NCI-H2107 (cell line): ENCODE measurements at regions not wholly inside any gene's neighbourhood (a gene's known extent, or its start where the extent isn't known, plus 50 kb on each side); places are given as distances from the start of the nearest gene placed in this dataset.
"Not testable (repeated sequence)": the region's sequence is repeated elsewhere in the genome, so short reads cannot be mapped to it uniquely, and the experiment has no call there.

Experiments
- DNase-seq: peaks from one replicate; lab custom pipeline; 2025; lab: John Stamatoyannopoulos, UW

- no peak for DNase-seq
Measured at GRCh38 chr5:94102849-94103248, 361.4 kb upstream of the POU5F2 start.

DNA sequence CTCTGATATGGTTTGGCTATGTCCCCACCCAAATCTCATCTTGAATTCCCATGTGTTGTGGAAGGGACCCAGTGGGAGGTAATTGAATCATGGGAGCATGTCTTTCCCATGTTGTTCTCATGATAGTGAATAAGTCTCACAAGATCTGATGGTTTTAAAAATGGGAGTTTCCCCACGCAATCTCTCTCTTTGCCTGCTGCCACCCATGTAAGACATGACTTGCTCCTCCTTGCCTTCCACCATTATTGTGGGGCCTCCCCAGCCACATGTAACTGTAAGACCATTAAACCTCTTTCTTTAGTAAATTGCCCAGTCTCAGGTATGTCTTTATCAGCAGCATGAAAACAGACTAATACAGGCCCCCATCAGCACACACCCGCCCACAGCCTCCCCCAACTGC lies 356.0 kb upstream of the POU5F2 start:
- DNase-seq = not testable (repeated sequence)

- no peak for DNase-seq
Measured at GRCh38 chr5:94094793-94095441, 353.5 kb upstream of the POU5F2 start.

DNA sequence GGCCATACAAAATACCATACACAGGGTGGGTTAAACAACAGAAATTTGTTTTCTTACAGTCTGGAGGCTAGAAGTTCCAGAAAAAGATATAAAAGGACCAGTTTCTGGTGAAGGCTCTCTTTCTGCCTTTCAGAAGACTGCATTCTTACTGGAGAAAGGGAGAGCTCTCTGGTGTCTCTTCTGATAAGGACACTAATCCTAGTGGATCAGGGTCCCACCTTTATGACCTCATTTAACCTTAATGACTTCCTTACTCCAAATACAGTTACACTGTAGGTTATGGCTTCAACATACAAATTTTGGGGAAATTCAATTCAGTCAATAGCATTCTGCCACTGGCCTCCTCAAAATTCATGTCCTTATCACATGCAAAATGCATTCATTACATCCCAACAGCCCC lies 351.9 kb upstream of the POU5F2 start:
- no peak for DNase-seq

GRCh38 chr5:94086635-94087034 lies 345.2 kb upstream of the POU5F2 start:
- DNase-seq = not testable (repeated sequence)

- no peak for DNase-seq
Measured at GRCh38 chr5:94086194-94086593, 344.8 kb upstream of the POU5F2 start.

GRCh38 chr5:94082405-94082804 lies 341.0 kb upstream of the POU5F2 start:
- no peak for DNase-seq

DNA sequence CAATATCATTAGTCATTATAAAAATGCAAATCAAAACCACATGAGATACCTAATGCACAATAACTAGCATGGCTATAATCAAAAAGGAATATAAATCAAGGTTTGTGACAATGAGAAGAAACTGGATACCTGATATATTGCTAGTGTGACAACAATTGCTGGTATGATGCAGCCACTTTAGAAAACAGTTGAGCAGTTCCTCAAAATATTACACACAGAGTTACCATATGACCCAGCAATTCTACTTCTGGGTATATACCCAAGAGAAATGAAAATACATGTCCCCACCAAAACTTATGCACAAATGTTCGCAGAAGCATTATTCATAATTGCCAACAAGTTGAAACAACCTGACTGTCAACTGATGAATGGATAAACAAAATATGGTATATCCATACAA lies 339.7 kb upstream of the POU5F2 start:
- DNase-seq = no peak

- no peak for DNase-seq
Measured at GRCh38 chr5:94080390-94080789, 339.0 kb upstream of the POU5F2 start.

DNA sequence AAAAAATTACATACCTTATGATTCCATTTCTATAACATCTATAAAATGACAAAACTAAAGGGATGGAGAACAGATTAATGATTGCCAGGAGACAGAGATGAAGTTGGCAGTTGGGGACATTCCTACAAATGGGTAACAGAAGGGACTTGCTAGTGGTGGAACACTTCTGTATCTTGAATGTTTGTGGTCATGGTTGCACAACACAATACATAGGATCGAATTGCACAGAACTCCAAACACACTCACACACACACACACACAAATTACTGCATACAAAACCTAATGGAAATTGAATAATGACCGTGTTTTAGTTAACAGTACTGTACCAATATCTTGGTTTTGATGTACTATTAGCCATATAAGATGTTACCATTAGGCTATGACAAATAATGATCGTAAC lies 330.7 kb upstream of the POU5F2 start:
- DNase-seq = no peak

DNA sequence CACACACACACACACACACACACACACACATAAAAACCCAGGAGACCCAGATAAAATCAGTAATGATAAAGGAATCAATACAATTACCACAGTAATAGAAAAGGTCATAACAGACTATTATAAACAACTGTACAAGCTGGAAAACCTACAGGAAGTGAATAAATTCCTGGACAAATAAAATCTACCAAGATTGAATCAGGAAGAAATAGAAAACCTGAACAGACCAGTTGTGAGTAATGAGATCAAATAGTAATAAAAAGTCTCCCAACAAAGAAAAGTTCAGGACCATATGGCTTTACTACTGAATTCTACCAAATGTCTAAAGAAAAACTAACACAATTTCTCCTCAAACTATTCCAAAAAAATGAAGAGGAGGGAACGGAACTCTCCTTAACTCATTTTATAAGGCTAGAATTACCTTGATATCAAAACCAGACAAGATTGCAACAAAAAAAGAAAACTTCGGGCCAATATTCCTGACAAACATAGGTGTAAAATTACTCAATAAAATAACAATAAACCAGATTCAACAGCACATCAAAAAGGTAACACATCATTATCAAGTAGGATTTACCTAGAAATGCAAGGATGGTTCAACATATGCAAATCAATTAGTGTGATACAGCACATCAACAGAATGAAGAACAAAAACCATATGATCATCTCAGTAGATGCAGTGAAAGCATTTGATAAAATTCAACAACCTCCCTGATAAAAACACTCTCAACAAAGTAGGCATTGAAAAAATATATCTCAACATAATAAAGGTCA lies 325.2 kb upstream of the POU5F2 start:
- no peak for DNase-seq

DNA sequence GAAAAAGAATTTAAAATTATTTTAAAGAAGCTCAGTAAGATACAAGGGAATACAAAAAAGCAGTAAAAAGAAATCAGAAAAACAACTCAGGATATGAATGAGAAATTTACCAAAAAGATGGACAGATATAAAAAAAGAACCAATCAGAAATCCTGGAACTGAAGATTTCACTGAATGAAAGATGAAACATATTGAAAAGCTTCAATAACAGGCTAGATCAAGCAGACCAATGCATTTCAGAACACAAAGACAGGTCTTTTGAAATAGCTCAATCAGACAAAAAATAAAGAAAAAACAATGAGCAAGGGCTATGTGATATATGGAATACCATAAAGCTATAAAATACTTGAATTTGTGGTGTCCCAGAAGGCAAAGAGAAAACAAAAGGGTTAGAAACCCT lies 322.6 kb upstream of the POU5F2 start:
- DNase-seq = no peak

DNA sequence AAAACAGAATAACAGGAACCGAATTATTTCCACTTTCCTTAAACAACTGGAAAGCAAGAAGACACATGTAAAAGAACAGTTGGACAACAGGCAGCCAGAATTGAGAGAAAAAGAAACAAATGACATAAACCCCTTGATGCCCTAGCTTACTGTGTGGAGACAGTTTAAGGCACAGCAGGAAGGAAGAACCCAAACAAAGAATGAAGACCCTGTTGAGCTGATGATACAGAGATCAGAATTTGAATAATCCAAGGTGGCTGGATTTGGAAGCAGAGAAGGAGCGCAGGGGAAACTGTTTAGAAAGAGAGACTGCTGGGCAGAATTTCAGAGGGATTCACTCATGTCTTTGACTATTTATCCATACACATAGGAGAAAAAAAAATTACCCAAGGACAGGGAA lies 316.3 kb upstream of the POU5F2 start:
- DNase-seq = no peak

DNA sequence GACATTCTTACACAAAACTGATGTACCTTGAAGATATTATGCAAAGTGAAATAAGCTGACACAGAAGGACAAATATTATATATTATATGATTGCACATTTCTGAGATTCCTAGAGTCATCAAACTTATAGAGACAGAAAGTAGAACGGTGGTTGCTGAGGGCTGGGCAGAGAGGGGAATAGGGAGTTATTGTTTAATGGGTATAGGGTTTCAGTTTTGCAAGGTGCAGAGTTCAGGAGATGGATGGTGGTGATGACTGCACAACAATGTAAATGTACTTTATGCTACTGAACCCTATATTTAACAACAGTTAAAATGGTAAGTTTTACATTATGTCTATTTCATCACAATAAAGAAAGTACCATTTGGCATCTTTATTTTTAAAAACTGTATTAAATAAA lies 315.8 kb upstream of the POU5F2 start:
- no peak for DNase-seq

DNA sequence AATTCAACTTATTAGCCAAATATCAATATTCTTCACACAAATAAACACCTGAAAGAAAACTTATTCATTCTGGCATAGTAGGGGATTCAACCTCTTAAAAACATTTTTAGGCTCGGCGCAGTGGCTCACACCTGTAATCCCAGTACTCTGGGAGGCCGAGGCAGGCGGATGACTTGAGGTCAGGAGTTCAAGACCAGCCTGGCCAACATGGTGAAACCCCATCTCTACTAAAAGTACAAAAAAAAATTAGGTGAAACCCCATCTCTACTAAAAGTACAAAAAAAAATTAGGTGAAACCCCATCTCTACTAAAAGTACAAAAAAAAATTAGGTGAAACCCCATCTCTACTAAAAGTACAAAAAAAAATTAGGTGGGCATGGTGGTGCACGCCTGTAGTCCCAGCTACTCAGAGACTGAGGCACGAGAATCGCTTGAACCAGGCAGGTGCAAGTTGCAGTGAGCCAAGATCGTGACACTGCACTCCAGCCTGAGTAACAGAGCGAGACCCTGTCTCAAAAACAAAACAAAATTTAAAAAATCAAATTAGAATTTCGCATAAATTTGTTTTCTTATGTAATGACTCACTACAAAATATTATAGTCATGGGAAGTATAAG lies 308.0 kb upstream of the POU5F2 start:
- not testable (repeated sequence) for DNase-seq

- no peak for DNase-seq
Measured at GRCh38 chr5:94045839-94046782, 304.7 kb upstream of the POU5F2 start.

DNA sequence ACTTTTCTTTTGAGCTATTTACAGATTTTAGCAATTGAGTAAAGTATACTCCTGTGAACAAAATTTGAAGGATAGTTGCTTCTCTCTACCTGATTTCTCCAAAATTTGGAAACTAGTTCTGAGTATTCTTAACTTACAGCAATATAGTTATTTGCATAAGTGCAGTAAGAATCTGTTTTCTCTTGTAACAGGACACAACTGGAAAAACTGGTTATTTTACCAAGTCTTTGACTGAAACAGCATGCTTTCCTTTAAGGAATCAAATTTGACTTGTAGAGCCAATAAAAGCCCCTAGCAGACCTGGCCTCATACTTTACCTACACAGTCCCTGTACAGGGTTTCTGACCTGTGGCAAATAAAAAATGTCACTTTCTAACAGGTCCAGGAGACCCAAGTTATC lies 301.9 kb upstream of the POU5F2 start:
- DNase-seq = no peak

GRCh38 chr5:94040591-94041148 lies 299.3 kb upstream of the POU5F2 start:
- no peak for DNase-seq

- no peak for DNase-seq
Measured at GRCh38 chr5:94039101-94039500, 297.7 kb upstream of the POU5F2 start.

GRCh38 chr5:94031631-94032030 lies 290.2 kb upstream of the POU5F2 start:
- DNase-seq = no peak

- no peak for DNase-seq
Measured at GRCh38 chr5:94028001-94028400, 286.6 kb upstream of the POU5F2 start.

DNA sequence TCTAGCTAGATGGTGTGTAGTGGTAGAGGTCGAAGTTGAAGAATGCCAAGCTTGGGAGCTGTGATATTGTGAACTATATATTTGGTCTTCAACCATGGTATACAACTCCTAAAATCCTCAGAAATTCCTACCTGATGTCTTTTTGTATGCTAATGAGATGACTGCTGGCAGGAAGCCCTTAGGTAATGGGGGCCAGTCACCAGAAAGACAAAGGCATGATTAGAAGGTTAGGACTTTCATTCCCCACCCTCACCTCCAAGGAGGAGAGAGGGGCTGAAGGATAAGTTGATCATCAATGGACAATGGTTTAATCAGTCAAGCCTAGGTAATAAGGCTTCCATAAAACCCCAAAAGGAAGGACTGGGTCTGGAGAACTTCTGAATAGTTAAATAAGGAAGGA lies 285.7 kb upstream of the POU5F2 start:
- no peak for DNase-seq
